Left lung (tissue), 4 donors: ENCODE measurements at regions not wholly inside any gene's neighbourhood (a gene's known extent, or its start where the extent isn't known, plus 50 kb on each side); places are given as distances from the start of the nearest gene placed in this dataset.
A peak's percentile ranks its signal among the peaks of the same experiment; 100 is the strongest.

Experiments used
- ATAC-seq: fragments of 200-7000 bp; cut with Tn5 transposase; one replicate; pipeline ENCODE4 v1.9.1; 2020; ENCODE audit warnings: moderate library complexity
- DNase-seq, 4 donors: peaks; one replicate each; pipeline ENCODE4 v3.0.0-alpha.2; 2013 to 2020
- H3K27ac ChIP-seq, 2 donors: fragments of 200-600 bp; sonication (generic) in 1 of 2; one replicate each; pipeline versions ENCODE4 v1.5.0 to v1.8.0; 2020 to 2021
- H3K27me3 ChIP-seq, 2 donors: fragments of 200-600 bp; sonication (generic) in 1 of 2; one replicate each; pipeline versions ENCODE4 v1.5.0 to v1.8.0; 2020 to 2021
- H3K36me3 ChIP-seq, 2 donors: fragments of 200-600 bp; sonication (generic) in 1 of 2; one replicate each; pipeline versions ENCODE4 v1.5.0 to v1.8.0; 2020 to 2021
- H3K4me1 ChIP-seq, 2 donors: fragments of 200-600 bp; one replicate each; pipeline ENCODE4 v1.8.0; 2021
- H3K4me3 ChIP-seq, 2 donors: fragments of 200-600 bp; sonication (generic) in 1 of 2; one replicate each; pipeline versions ENCODE4 v1.5.0 to v1.8.0; 2020 to 2021; ENCODE audit warnings: mild to moderate bottlenecking in 1 of 2
- H3K9me3 ChIP-seq, 2 donors: fragments of 200-600 bp; sonication (generic) in 1 of 2; one replicate each; pipeline versions ENCODE4 v1.5.0 to v1.8.0; 2020 to 2021
- CTCF ChIP-seq, 2 donors: fragments of 200-600 bp; sonication (generic) in 1 of 2; IDR thresholded peaks; one replicate each; pipeline versions ENCODE4 v1.5.0 to v1.8.0; 2021; ENCODE audit warnings: antibody characterized with exemption in 2 of 2
- intact Hi-C, 2 donors: fragments of 100-400 bp; cut with DNase I; formaldehyde crosslinking; loops; one replicate each; pipeline versions ENCODE4 v1.11.2 to v1.14.2; 2022
- donor health status: DM: no; HTN: yes; CAD: no.
- donor health status: DM: no; HTN: no; CAD: no.

GRCh38 chr15:47283246-47283645, 434.1 kb upstream of the SEMA6D start:
- ATAC-seq (no peak), DNase-seq (peak in 2 of 4 donors; percentile 77 to 78)
- Histone ChIP-seq H3K4me3 (no peak overlapping the region), H3K27ac (no peak overlapping the region), H3K27me3 (no peaks in the 10 kb centered on the region), H3K4me1 (no peaks in the 10 kb centered on the region), H3K9me3 (peaks cover 0 to 2% of the 10 kb centered on the region in 2 donors), H3K36me3 (no peaks in the 10 kb centered on the region)
- TF ChIP-seq CTCF (IDR thresholded peaks at IDR 0.05), result no peak
- intact Hi-C loops, result no loop called here

- intact Hi-C loops, result no loop called here
- ATAC-seq (no peak), DNase-seq (no peak)
- no peak overlapping the region for H3K27ac ChIP-seq
- no peak for TF ChIP-seq CTCF (IDR thresholded peaks at IDR 0.05)
- H3K4me3 ChIP-seq, result no peak overlapping the region
- no peaks in the 10 kb centered on the region for H3K36me3 ChIP-seq
- H3K27me3 ChIP-seq, result no peaks in the 10 kb centered on the region
- H3K4me1 ChIP-seq, result peaks cover 3 to 5% of the 10 kb centered on the region in 2 donors
- no peaks in the 10 kb centered on the region for H3K9me3 ChIP-seq
Measured at GRCh38 chr15:47288794-47289193, 428.5 kb upstream of the SEMA6D start.

- no peaks in the 10 kb centered on the region for H3K9me3 ChIP-seq
- no peak overlapping the region for H3K27ac ChIP-seq
- DNase-seq (no peak), ATAC-seq (no peak)
- no peak overlapping the region for H3K4me3 ChIP-seq
- no peaks in the 10 kb centered on the region for H3K27me3 ChIP-seq
- TF ChIP-seq CTCF (IDR thresholded peaks at IDR 0.05), result no peak
- no peaks in the 10 kb centered on the region for H3K36me3 ChIP-seq
- peaks cover 3 to 5% of the 10 kb centered on the region in 2 donors for H3K4me1 ChIP-seq
- intact Hi-C loops, result no loop called here
Measured at GRCh38 chr15:47289656-47290055, 427.6 kb upstream of the SEMA6D start.

GRCh38 chr15:47291767-47292166, 425.5 kb upstream of the SEMA6D start:
- peaks cover 3 to 5% of the 10 kb centered on the region in 2 donors for H3K4me1 ChIP-seq
- H3K4me3 ChIP-seq, result no peak overlapping the region
- intact Hi-C loops, result no loop called here
- no peak for TF ChIP-seq CTCF (IDR thresholded peaks at IDR 0.05)
- H3K27me3 ChIP-seq, result no peaks in the 10 kb centered on the region
- no peak for ATAC-seq
- no peaks in the 10 kb centered on the region for H3K9me3 ChIP-seq
- DNase-seq, result no peak
- H3K27ac ChIP-seq, result no peak overlapping the region
- no peaks in the 10 kb centered on the region for H3K36me3 ChIP-seq

GRCh38 chr15:47292638-47293190, 424.6 kb upstream of the SEMA6D start:
- H3K27ac ChIP-seq, result peak overlapping the region in 1 of 2 donors; percentile 55
- no peaks in the 10 kb centered on the region for H3K9me3 ChIP-seq
- H3K27me3 ChIP-seq, result no peaks in the 10 kb centered on the region
- H3K36me3 ChIP-seq, result no peaks in the 10 kb centered on the region
- intact Hi-C loops, result no loop called here
- no peak for ATAC-seq
- H3K4me1 ChIP-seq, result peaks cover 3 to 5% of the 10 kb centered on the region in 2 donors
- no peak for DNase-seq
- no peak overlapping the region for H3K4me3 ChIP-seq
- no peak for TF ChIP-seq CTCF (IDR thresholded peaks at IDR 0.05)
